ENCODE measurements at regions not wholly inside any gene's neighbourhood (a gene's known extent, or its start where the extent isn't known, plus 50 kb on each side); places are given as distances from the start of the nearest gene placed in this dataset.

- H3K4me1 Mint-ChIP-seq: peaks cover 40 to 46% of the 10 kb centered on the region in 2 experiments
Measured at GRCh38 chr1:232505884-232506283, 124.0 kb downstream of the SIPA1L2 start.

More at GRCh38 chr1:232505884-232506283, 124.0 kb downstream of the SIPA1L2 start:
- H3K18ac ChIP-seq (ENCODE audit: insufficient read length, low read depth, low read length): no peak overlapping the region
- no peaks in the 10 kb centered on the region for H3K9me3 ChIP-seq (ENCODE audit: control insufficient read depth, low read depth, low read length)
- no peak overlapping the region for H3K4me3 Mint-ChIP-seq
- H2BK5ac ChIP-seq (ENCODE audit: insufficient read length, low read length): no peak overlapping the region
- H3T11ph ChIP-seq (ENCODE audit: low read length): no peak overlapping the region
- H3K27ac Mint-ChIP-seq: no peak overlapping the region
- no peak overlapping the region for H2BK120ac ChIP-seq (ENCODE audit: low read depth, low read length, poor library complexity, severe bottlenecking)
- H3K27me3 Mint-ChIP-seq (ENCODE audit: low read depth): no peaks in the 10 kb centered on the region
- no peak overlapping the region for H4K8ac ChIP-seq (replicated peaks; ENCODE audit: insufficient read length, low read depth, low read length)
- no peaks in the 10 kb centered on the region for H3K27me3 ChIP-seq (ENCODE audit: insufficient read depth, low read length)
- H3K79me2 ChIP-seq (ENCODE audit: insufficient read depth, low read length): no peaks in the 10 kb centered on the region
- H2AK5ac ChIP-seq (ENCODE audit: insufficient read length, low read length): no peak overlapping the region
- no peak overlapping the region for H4K91ac ChIP-seq (ENCODE audit: insufficient read length, low read depth, low read length)
- H3K79me1 ChIP-seq (ENCODE audit: insufficient read depth, low read depth, low read length, poor library complexity, severe bottlenecking): no peaks in the 10 kb centered on the region
- no peaks in the 10 kb centered on the region for H3K36me3 Mint-ChIP-seq (ENCODE audit: insufficient read depth in 1 of 3, low read depth in 3 of 3)
- no peak overlapping the region for H4K5ac ChIP-seq (ENCODE audit: insufficient read length, low read depth, low read length)
- peaks cover 5% of the 10 kb centered on the region for H3K4me1 ChIP-seq (ENCODE audit: insufficient read depth, low read length)
- H3K23ac ChIP-seq (ENCODE audit: insufficient read length, low read depth, low read length): no peak overlapping the region
- no peak overlapping the region for H3K4ac ChIP-seq (ENCODE audit: low read depth, low read length)
- H2AFZ ChIP-seq (ENCODE audit: low read length): no peak overlapping the region
- DNase-seq: no peak
- H4K20me1 ChIP-seq (ENCODE audit: control insufficient read depth, insufficient read depth, insufficient read length): no peaks in the 10 kb centered on the region
- no peak overlapping the region for H2BK15ac ChIP-seq (ENCODE audit: low read depth, low read length)
- TF ChIP-seq CTCF (conservative IDR thresholded peaks at IDR 0.05): no peak
- no peaks in the 10 kb centered on the region for H3K23me2 ChIP-seq (ENCODE audit: insufficient read length, low read depth, low read length, poor library complexity, severe bottlenecking)
- no peak overlapping the region for H3K9ac ChIP-seq (ENCODE audit: extremely low read depth, insufficient read length, low read length)
- H3K56ac ChIP-seq (ENCODE audit: insufficient read length, low read depth, low read length): no peak overlapping the region
- no peak overlapping the region for H3K14ac ChIP-seq (ENCODE audit: insufficient read depth, low read length)
- no peaks in the 10 kb centered on the region for H3K9me3 Mint-ChIP-seq
- H2BK20ac ChIP-seq (ENCODE audit: low read depth, low read length, poor library complexity, severe bottlenecking): no peak overlapping the region
- no peak overlapping the region for H2BK12ac ChIP-seq (ENCODE audit: insufficient read length, low read depth, low read length)
- WGBS (ENCODE audit: extremely low coverage, insufficient read length, low lambda C conversion rate): no CpG with 5 or more reads among the region's 2 CpGs
- H3K27ac ChIP-seq (ENCODE audit: insufficient read length, low read depth, low read length): no peak overlapping the region
- H3K4me2 ChIP-seq (ENCODE audit: insufficient read depth, insufficient read length, low read length): no peak overlapping the region
